Lower leg skin (tissue), 3 donors: ENCODE measurements at regions not wholly inside any gene's neighbourhood (a gene's known extent, or its start where the extent isn't known, plus 50 kb on each side); places are given as distances from the start of the nearest gene placed in this dataset.

Experiments
- CTCF ChIP-seq, 3 donors: fragments of 450-650 bp; IDR thresholded peaks; one replicate each; pipeline ENCODE4 v1.5.1; 2016; ENCODE audit warnings: antibody characterized with exemption in 3 of 3, mild to moderate bottlenecking in 3 of 3, moderate library complexity in 2 of 3
- POLR2A ChIP-seq, 2 donors: fragments of 450-650 bp; IDR thresholded peaks; one replicate each; pipeline ENCODE4 v1.6.1; 2016 to 2017; ENCODE audit warnings: antibody characterized with exemption in 2 of 2, mild to moderate bottlenecking in 1 of 2, moderate library complexity in 1 of 2

- TF ChIP-seq CTCF (IDR thresholded peaks at IDR 0.05) (no peak), POLR2A (IDR thresholded peaks at IDR 0.05) (no peak)
Observed at GRCh38 chr10:71077143-71077581, 135.2 kb upstream of the UNC5B start.
